SHP77 treated with DMSO at 0.1 percent for 48 hours (cell line): ENCODE measurements at regions not wholly inside any gene's neighbourhood (a gene's known extent, or its start where the extent isn't known, plus 50 kb on each side); places are given as distances from the start of the nearest gene placed in this dataset.
"Not testable (repeated sequence)": the region's sequence is repeated elsewhere in the genome, so short reads cannot be mapped to it uniquely, and the experiment has no call there.

Experiments used
- DNase-seq: peaks from one replicate; lab custom pipeline; 2025; lab: John Stamatoyannopoulos, UW

- DNase-seq, result no peak
Measured at GRCh38 chr10:56466005-56466404, 104.9 kb upstream of the ZWINT start.

- DNase-seq, result no peak
Measured at GRCh38 chr10:56449770-56450169, 88.7 kb upstream of the ZWINT start.

GRCh38 chr10:56447613-56448012 is 86.6 kb upstream of the ZWINT start:
- DNase-seq, result not testable (repeated sequence)

GRCh38 chr10:56441337-56441736 is 80.3 kb upstream of the ZWINT start:
- not testable (repeated sequence) for DNase-seq
